ENCODE measurements at regions not wholly inside any gene's neighbourhood (a gene's known extent, or its start where the extent isn't known, plus 50 kb on each side); places are given as distances from the start of the nearest gene placed in this dataset.

GRCh38 chr14:86940106-86940505, 1052.9 kb downstream of the GALC start:
- TF ChIP-seq CTCF (IDR thresholded peaks at IDR 0.05) (no peak), POLR2A (IDR thresholded peaks at IDR 0.05) (no peak)
